ENCODE measurements at regions not wholly inside any gene's neighbourhood (a gene's known extent, or its start where the extent isn't known, plus 50 kb on each side); places are given as distances from the start of the nearest gene placed in this dataset.

- no peaks in the 10 kb centered on the region for H3K36me3 ChIP-seq (ENCODE audit: insufficient read depth, low read length)
- no peak overlapping the region for H3K9ac ChIP-seq (ENCODE audit: low read length)
- no peaks in the 10 kb centered on the region for H3K27me3 ChIP-seq (ENCODE audit: control insufficient read depth in 1 of 2, insufficient read depth in 2 of 2, low read length in 2 of 2)
- H3K4me3 ChIP-seq (ENCODE audit: low read depth in 1 of 2, low read length in 2 of 2) = no peak overlapping the region
- no peak overlapping the region for H3K27ac ChIP-seq (ENCODE audit: low read depth, low read length)
- no peaks in the 10 kb centered on the region for H3K9me3 ChIP-seq (ENCODE audit: low read length)
- H3K4me1 ChIP-seq (ENCODE audit: insufficient read depth, low read length) = no peaks in the 10 kb centered on the region
Measured at GRCh38 chr11:92302770-92303169, 78.2 kb downstream of the FAT3 start.

GRCh38 chr11:92304271-92304670 is 79.7 kb downstream of the FAT3 start:
- Histone ChIP-seq H3K27me3 (ENCODE audit: control insufficient read depth in 1 of 2, insufficient read depth in 2 of 2, low read length in 2 of 2) (no peaks in the 10 kb centered on the region), H3K9me3 (ENCODE audit: low read length) (no peaks in the 10 kb centered on the region), H3K4me3 (ENCODE audit: low read depth in 1 of 2, low read length in 2 of 2) (no peak overlapping the region), H3K36me3 (ENCODE audit: insufficient read depth, low read length) (no peaks in the 10 kb centered on the region), H3K27ac (ENCODE audit: low read depth, low read length) (no peak overlapping the region), H3K4me1 (ENCODE audit: insufficient read depth, low read length) (no peaks in the 10 kb centered on the region), H3K9ac (ENCODE audit: low read length) (no peak overlapping the region)

GRCh38 chr11:92306966-92307510 is 82.4 kb downstream of the FAT3 start:
- Histone ChIP-seq H3K4me1 (ENCODE audit: insufficient read depth, low read length) (no peaks in the 10 kb centered on the region), H3K36me3 (ENCODE audit: insufficient read depth, low read length) (no peaks in the 10 kb centered on the region), H3K27ac (ENCODE audit: low read depth, low read length) (no peak overlapping the region), H3K9me3 (ENCODE audit: low read length) (no peaks in the 10 kb centered on the region), H3K9ac (ENCODE audit: low read length) (no peak overlapping the region), H3K4me3 (ENCODE audit: low read depth in 1 of 2, low read length in 2 of 2) (no peak overlapping the region), H3K27me3 (ENCODE audit: control insufficient read depth in 1 of 2, insufficient read depth in 2 of 2, low read length in 2 of 2) (no peaks in the 10 kb centered on the region)

- no peaks in the 10 kb centered on the region for H3K4me1 ChIP-seq (ENCODE audit: insufficient read depth, low read length)
- H3K9me3 ChIP-seq (ENCODE audit: low read length) = no peaks in the 10 kb centered on the region
- H3K27ac ChIP-seq (ENCODE audit: low read depth, low read length) = no peak overlapping the region
- H3K4me3 ChIP-seq (ENCODE audit: low read depth in 1 of 2, low read length in 2 of 2) = no peak overlapping the region
- no peaks in the 10 kb centered on the region for H3K27me3 ChIP-seq (ENCODE audit: control insufficient read depth in 1 of 2, insufficient read depth in 2 of 2, low read length in 2 of 2)
- no peak overlapping the region for H3K9ac ChIP-seq (ENCODE audit: low read length)
- H3K36me3 ChIP-seq (ENCODE audit: insufficient read depth, low read length) = no peaks in the 10 kb centered on the region
Measured at GRCh38 chr11:92308366-92308765, 83.7 kb downstream of the FAT3 start.

GRCh38 chr11:92311616-92312449 is 87.2 kb downstream of the FAT3 start:
- Histone ChIP-seq H3K27me3 (ENCODE audit: control insufficient read depth in 1 of 2, insufficient read depth in 2 of 2, low read length in 2 of 2) (no peaks in the 10 kb centered on the region), H3K9me3 (ENCODE audit: low read length) (no peaks in the 10 kb centered on the region), H3K4me3 (ENCODE audit: low read depth in 1 of 2, low read length in 2 of 2) (no peak overlapping the region), H3K4me1 (ENCODE audit: insufficient read depth, low read length) (peaks cover 9% of the 10 kb centered on the region), H3K36me3 (ENCODE audit: insufficient read depth, low read length) (no peaks in the 10 kb centered on the region), H3K9ac (ENCODE audit: low read length) (no peak overlapping the region), H3K27ac (ENCODE audit: low read depth, low read length) (no peak overlapping the region)

- Histone ChIP-seq H3K4me1 (ENCODE audit: insufficient read depth, low read length) (peaks cover 9% of the 10 kb centered on the region), H3K36me3 (ENCODE audit: insufficient read depth, low read length) (no peaks in the 10 kb centered on the region), H3K9ac (ENCODE audit: low read length) (no peak overlapping the region), H3K4me3 (ENCODE audit: low read depth in 1 of 2, low read length in 2 of 2) (no peak overlapping the region), H3K27me3 (ENCODE audit: control insufficient read depth in 1 of 2, insufficient read depth in 2 of 2, low read length in 2 of 2) (no peaks in the 10 kb centered on the region), H3K27ac (ENCODE audit: low read depth, low read length) (no peak overlapping the region), H3K9me3 (ENCODE audit: low read length) (no peaks in the 10 kb centered on the region)
Measured at GRCh38 chr11:92313784-92314183, 89.2 kb downstream of the FAT3 start.

- Histone ChIP-seq H3K36me3 (ENCODE audit: insufficient read depth, low read length) (no peaks in the 10 kb centered on the region), H3K27me3 (ENCODE audit: control insufficient read depth in 1 of 2, insufficient read depth in 2 of 2, low read length in 2 of 2) (no peaks in the 10 kb centered on the region), H3K27ac (ENCODE audit: low read depth, low read length) (no peak overlapping the region), H3K9me3 (ENCODE audit: low read length) (no peaks in the 10 kb centered on the region), H3K4me3 (ENCODE audit: low read depth in 1 of 2, low read length in 2 of 2) (no peak overlapping the region), H3K9ac (ENCODE audit: low read length) (no peak overlapping the region), H3K4me1 (ENCODE audit: insufficient read depth, low read length) (peaks cover 9% of the 10 kb centered on the region)
Measured at GRCh38 chr11:92314499-92314898, 89.9 kb downstream of the FAT3 start.

GRCh38 chr11:92316106-92316809 is 91.6 kb downstream of the FAT3 start:
- Histone ChIP-seq H3K4me3 (ENCODE audit: low read depth in 1 of 2, low read length in 2 of 2) (no peak overlapping the region), H3K27me3 (ENCODE audit: control insufficient read depth in 1 of 2, insufficient read depth in 2 of 2, low read length in 2 of 2) (no peaks in the 10 kb centered on the region), H3K27ac (ENCODE audit: low read depth, low read length) (no peak overlapping the region), H3K36me3 (ENCODE audit: insufficient read depth, low read length) (no peaks in the 10 kb centered on the region), H3K9me3 (ENCODE audit: low read length) (no peaks in the 10 kb centered on the region), H3K9ac (ENCODE audit: low read length) (no peak overlapping the region), H3K4me1 (ENCODE audit: insufficient read depth, low read length) (peaks cover 9% of the 10 kb centered on the region)

- Histone ChIP-seq H3K9me3 (ENCODE audit: low read length) (no peaks in the 10 kb centered on the region), H3K36me3 (ENCODE audit: insufficient read depth, low read length) (no peaks in the 10 kb centered on the region), H3K9ac (ENCODE audit: low read length) (no peak overlapping the region), H3K27me3 (ENCODE audit: control insufficient read depth in 1 of 2, insufficient read depth in 2 of 2, low read length in 2 of 2) (no peaks in the 10 kb centered on the region), H3K4me3 (ENCODE audit: low read depth in 1 of 2, low read length in 2 of 2) (no peak overlapping the region), H3K4me1 (ENCODE audit: insufficient read depth, low read length) (peaks cover 9% of the 10 kb centered on the region), H3K27ac (ENCODE audit: low read depth, low read length) (no peak overlapping the region)
Measured at GRCh38 chr11:92317222-92317621, 92.6 kb downstream of the FAT3 start.

GRCh38 chr11:92317721-92318120 is 93.1 kb downstream of the FAT3 start:
- Histone ChIP-seq H3K9me3 (ENCODE audit: low read length) (no peaks in the 10 kb centered on the region), H3K36me3 (ENCODE audit: insufficient read depth, low read length) (no peaks in the 10 kb centered on the region), H3K4me1 (ENCODE audit: insufficient read depth, low read length) (peaks cover 9% of the 10 kb centered on the region), H3K27me3 (ENCODE audit: control insufficient read depth in 1 of 2, insufficient read depth in 2 of 2, low read length in 2 of 2) (no peaks in the 10 kb centered on the region), H3K27ac (ENCODE audit: low read depth, low read length) (no peak overlapping the region), H3K4me3 (ENCODE audit: low read depth in 1 of 2, low read length in 2 of 2) (no peak overlapping the region), H3K9ac (ENCODE audit: low read length) (no peak overlapping the region)

GRCh38 chr11:92322225-92322624 is 97.6 kb downstream of the FAT3 start:
- Histone ChIP-seq H3K36me3 (ENCODE audit: insufficient read depth, low read length) (no peaks in the 10 kb centered on the region), H3K4me1 (ENCODE audit: insufficient read depth, low read length) (no peaks in the 10 kb centered on the region), H3K9me3 (ENCODE audit: low read length) (no peaks in the 10 kb centered on the region), H3K9ac (ENCODE audit: low read length) (no peak overlapping the region), H3K27ac (ENCODE audit: low read depth, low read length) (no peak overlapping the region), H3K27me3 (ENCODE audit: control insufficient read depth in 1 of 2, insufficient read depth in 2 of 2, low read length in 2 of 2) (no peaks in the 10 kb centered on the region), H3K4me3 (ENCODE audit: low read depth in 1 of 2, low read length in 2 of 2) (no peak overlapping the region)
